Thymus (tissue), 11 donors: ENCODE measurements at regions not wholly inside any gene's neighbourhood (a gene's known extent, or its start where the extent isn't known, plus 50 kb on each side); places are given as distances from the start of the nearest gene placed in this dataset.
"Not testable (repeated sequence)": the region's sequence is repeated elsewhere in the genome, so short reads cannot be mapped to it uniquely, and the experiment has no call there.

Experiments used
- DNase-seq, 9 donors: peaks; one replicate each; pipeline ENCODE4 v3.0.0-alpha.2; 2013; ENCODE audit warnings: low spot score in 9 of 9, low read depth in 6 of 9, missing footprints in 1 of 9
- H3K27ac ChIP-seq, 2 donors: one replicate each; pipeline ENCODE4 v1.5.1; 2013; ENCODE audit warnings: control low read depth in 1 of 2, low read depth in 1 of 2, low read length in 1 of 2, mild to moderate bottlenecking in 1 of 2, moderate library complexity in 1 of 2
- H3K27me3 ChIP-seq, 2 donors: one replicate each; pipeline ENCODE4 v1.5.1; 2013; ENCODE audit warnings: low read length in 1 of 2; ENCODE audit not compliant: control insufficient read depth in 2 of 2, insufficient read depth in 1 of 2
- H3K36me3 ChIP-seq, 2 donors: one replicate each; pipeline ENCODE4 v1.5.1; 2013; ENCODE audit warnings: low read length in 1 of 2, mild to moderate bottlenecking in 1 of 2, moderate library complexity in 1 of 2; ENCODE audit not compliant: control insufficient read depth in 2 of 2, insufficient read depth in 2 of 2
- H3K4me1 ChIP-seq, 2 donors: one replicate each; pipeline ENCODE4 v1.5.1; 2013; ENCODE audit warnings: low read length in 2 of 2; ENCODE audit not compliant: control insufficient read depth in 2 of 2, insufficient read depth in 2 of 2
- H3K4me3 ChIP-seq, 2 donors: one replicate each; pipeline ENCODE4 v1.5.1; 2013; ENCODE audit warnings: low read length in 2 of 2, control low read depth in 1 of 2, mild to moderate bottlenecking in 1 of 2
- H3K9me3 ChIP-seq, 2 donors: one replicate each; pipeline ENCODE4 v1.5.1; 2013; ENCODE audit warnings: low read length in 1 of 2, mild to moderate bottlenecking in 1 of 2; ENCODE audit not compliant: control insufficient read depth in 2 of 2, insufficient read depth in 1 of 2
- WGBS: extraction: QIAGEN DNeasy Blood & Tissue Kit; methylation state at CpG from one replicate; pipeline ENCODE4 v1.1.7; 2013; 5-methylcytosine and 5-hydroxymethylcytosine counted together
- donor health status: healthy.

- peak in 4 of 9 donors; percentile 9 to 73 (median 38) for DNase-seq
- 87% methylated on average over 16 of the region's 16 CpGs for WGBS
- H3K4me1 ChIP-seq: peaks cover 0 to 10% of the 10 kb centered on the region in 2 donors
- no peak overlapping the region for H3K27ac ChIP-seq
- H3K9me3 ChIP-seq: no peaks in the 10 kb centered on the region
- peaks cover 0 to 11% of the 10 kb centered on the region in 2 donors for H3K27me3 ChIP-seq
- no peaks in the 10 kb centered on the region for H3K36me3 ChIP-seq
- H3K4me3 ChIP-seq: no peak overlapping the region
These were observed 98.2 kb upstream of the PRKX start for GRCh38 chrX:3811331-3812311.

GRCh38 chrX:3807906-3808305 lies 94.5 kb upstream of the PRKX start:
- DNase-seq: no peak
- 67% methylated on average over 4 of the region's 4 CpGs for WGBS
- Histone ChIP-seq H3K4me1 (no peaks in the 10 kb centered on the region), H3K36me3 (no peaks in the 10 kb centered on the region), H3K4me3 (no peak overlapping the region), H3K27me3 (peaks cover 0 to 18% of the 10 kb centered on the region in 2 donors), H3K9me3 (no peaks in the 10 kb centered on the region), H3K27ac (no peak overlapping the region)

- WGBS: 43% methylated on average over 10 of the region's 10 CpGs
- no peak overlapping the region for H3K4me3 ChIP-seq
These were observed 93.2 kb upstream of the PRKX start for GRCh38 chrX:3806630-3807029.

GRCh38 chrX:3803713-3804112 lies 90.3 kb upstream of the PRKX start:
- no peak overlapping the region for H3K4me3 ChIP-seq
- 91% methylated on average over 4 of the region's 4 CpGs for WGBS
- H3K9me3 ChIP-seq: no peaks in the 10 kb centered on the region
- no peaks in the 10 kb centered on the region for H3K4me1 ChIP-seq
- no peak overlapping the region for H3K27ac ChIP-seq
- DNase-seq: no peak
- H3K27me3 ChIP-seq: peaks cover 0 to 15% of the 10 kb centered on the region in 2 donors
- H3K36me3 ChIP-seq: no peaks in the 10 kb centered on the region

More at GRCh38 chrX:3806630-3807029, 93.2 kb upstream of the PRKX start:
- H3K36me3 ChIP-seq: no peaks in the 10 kb centered on the region
- no peaks in the 10 kb centered on the region for H3K4me1 ChIP-seq
- no peak for DNase-seq
- H3K27ac ChIP-seq: no peak overlapping the region
- peaks cover 0 to 18% of the 10 kb centered on the region in 2 donors for H3K27me3 ChIP-seq
- H3K9me3 ChIP-seq: no peaks in the 10 kb centered on the region

GRCh38 chrX:3803305-3803704 lies 89.9 kb upstream of the PRKX start:
- Histone ChIP-seq H3K4me3 (no peak overlapping the region), H3K36me3 (no peaks in the 10 kb centered on the region), H3K27me3 (peaks cover 0 to 15% of the 10 kb centered on the region in 2 donors), H3K27ac (no peak overlapping the region), H3K9me3 (no peaks in the 10 kb centered on the region), H3K4me1 (no peaks in the 10 kb centered on the region)
- 88% methylated on average over 5 of the region's 5 CpGs for WGBS
- no peak for DNase-seq

GRCh38 chrX:3795411-3795810 lies 82.0 kb upstream of the PRKX start:
- not testable (repeated sequence) for DNase-seq, H3K4me1 ChIP-seq, H3K4me3 ChIP-seq, H3K27ac ChIP-seq, H3K9me3 ChIP-seq, H3K36me3 ChIP-seq, H3K27me3 ChIP-seq
- 97% methylated on average over 4 of the region's 4 CpGs for WGBS

- no peak overlapping the region for H3K4me3 ChIP-seq
- H3K27ac ChIP-seq: no peak overlapping the region
- 96% methylated on average over 11 of the region's 11 CpGs for WGBS
- no peak for DNase-seq
- no peaks in the 10 kb centered on the region for H3K4me1 ChIP-seq
- peaks cover 0 to 2% of the 10 kb centered on the region in 2 donors for H3K27me3 ChIP-seq
- no peaks in the 10 kb centered on the region for H3K36me3 ChIP-seq
- no peaks in the 10 kb centered on the region for H3K9me3 ChIP-seq
These were observed 78.0 kb upstream of the PRKX start for GRCh38 chrX:3791449-3791848.

- H3K27ac ChIP-seq: no peak overlapping the region
- no peaks in the 10 kb centered on the region for H3K9me3 ChIP-seq
- no peak overlapping the region for H3K4me3 ChIP-seq
- no peaks in the 10 kb centered on the region for H3K4me1 ChIP-seq
- DNase-seq: no peak
- peaks cover 0 to 2% of the 10 kb centered on the region in 2 donors for H3K27me3 ChIP-seq
- H3K36me3 ChIP-seq: no peaks in the 10 kb centered on the region
- WGBS: 38% methylated on average over 10 of the region's 10 CpGs
These were observed 75.2 kb upstream of the PRKX start for GRCh38 chrX:3788494-3789233.

- WGBS: 83% methylated on average over 4 of the region's 4 CpGs
- Histone ChIP-seq H3K4me1 (no peaks in the 10 kb centered on the region), H3K27me3 (peaks cover 0 to 2% of the 10 kb centered on the region in 2 donors), H3K4me3 (no peak overlapping the region), H3K36me3 (no peaks in the 10 kb centered on the region), H3K9me3 (no peaks in the 10 kb centered on the region), H3K27ac (no peak overlapping the region)
- no peak for DNase-seq
These were observed 74.4 kb upstream of the PRKX start for GRCh38 chrX:3787856-3788255.
